ENCODE measurements at regions not wholly inside any gene's neighbourhood (a gene's known extent, or its start where the extent isn't known, plus 50 kb on each side); places are given as distances from the start of the nearest gene placed in this dataset.

GRCh38 chr18:39951142-39951720 lies 2003.8 kb upstream of the PIK3C3 start:
- Histone ChIP-seq H3K4me3 (no peak overlapping the region), H3K36me3 (ENCODE audit: low read depth, missing control alignments) (no peaks in the 10 kb centered on the region), H3K4me1 (no peaks in the 10 kb centered on the region), H3K27me3 (no peaks in the 10 kb centered on the region), H3K9me3 (no peaks in the 10 kb centered on the region), H3K27ac (no peak overlapping the region)
- WGBS, 2 donors, result 89 to 95% methylated on average over 4 of the region's 4 CpGs
- intact Hi-C loops (cut with DNase I; ENCODE audit: low total_unique reads), result no loop called here
- no peak for DNase-seq
- TF ChIP-seq POLR2A (IDR thresholded peaks at IDR 0.05) (no peak), CTCF (IDR thresholded peaks at IDR 0.05) (no peak)

GRCh38 chr18:39946623-39947061 lies 2008.4 kb upstream of the PIK3C3 start:
- intact Hi-C loops (cut with DNase I; ENCODE audit: low total_unique reads), result no loop called here
- no peaks in the 10 kb centered on the region for H3K36me3 ChIP-seq (ENCODE audit: low read depth, missing control alignments)
- no peak overlapping the region for H3K4me3 ChIP-seq
- no peaks in the 10 kb centered on the region for H3K9me3 ChIP-seq
- H3K27me3 ChIP-seq, result no peaks in the 10 kb centered on the region
- no peak for TF ChIP-seq POLR2A (IDR thresholded peaks at IDR 0.05)
- TF ChIP-seq CTCF (IDR thresholded peaks at IDR 0.05), result no peak
- H3K4me1 ChIP-seq, result no peaks in the 10 kb centered on the region
- no peak overlapping the region for H3K27ac ChIP-seq
- peak; percentile 20 for DNase-seq

- TF ChIP-seq POLR2A (IDR thresholded peaks at IDR 0.05), result no peak
- no peak for TF ChIP-seq CTCF (IDR thresholded peaks at IDR 0.05)
- 88 to 96% methylated on average over 2 of the region's 2 CpGs for WGBS, 2 donors
Observed at GRCh38 chr18:39945076-39945475, 2010.0 kb upstream of the PIK3C3 start.

GRCh38 chr18:39942702-39943101 lies 2012.3 kb upstream of the PIK3C3 start:
- no peaks in the 10 kb centered on the region for H3K27me3 ChIP-seq
- no peaks in the 10 kb centered on the region for H3K9me3 ChIP-seq
- no peaks in the 10 kb centered on the region for H3K4me1 ChIP-seq
- WGBS, 2 donors, result 31 to 65% methylated on average over 2 of the region's 2 CpGs
- no peak for DNase-seq
- TF ChIP-seq POLR2A (IDR thresholded peaks at IDR 0.05) (no peak), CTCF (IDR thresholded peaks at IDR 0.05) (no peak)
- intact Hi-C loops (cut with DNase I; ENCODE audit: low total_unique reads), result no loop called here
- no peaks in the 10 kb centered on the region for H3K36me3 ChIP-seq (ENCODE audit: low read depth, missing control alignments)
- H3K27ac ChIP-seq, result no peak overlapping the region
- no peak overlapping the region for H3K4me3 ChIP-seq

More at GRCh38 chr18:39945076-39945475, 2010.0 kb upstream of the PIK3C3 start:
- Histone ChIP-seq H3K4me3 (no peak overlapping the region), H3K27me3 (no peaks in the 10 kb centered on the region), H3K9me3 (no peaks in the 10 kb centered on the region), H3K4me1 (no peaks in the 10 kb centered on the region), H3K36me3 (ENCODE audit: low read depth, missing control alignments) (no peaks in the 10 kb centered on the region), H3K27ac (no peak overlapping the region)
- no peak for DNase-seq
- intact Hi-C loops (cut with DNase I; ENCODE audit: low total_unique reads), result no loop called here

Measured in testis (tissue), 2 donors.